Transverse colon (tissue), 3 donors: ENCODE measurements at regions not wholly inside any gene's neighbourhood (a gene's known extent, or its start where the extent isn't known, plus 50 kb on each side); places are given as distances from the start of the nearest gene placed in this dataset.

Experiments used
- POLR2A ChIP-seq: fragments of 450-650 bp; IDR thresholded peaks from one replicate; pipeline ENCODE4 v1.6.1; 2016; ENCODE audit warnings: antibody characterized with exemption, mild to moderate bottlenecking, moderate library complexity
- TF ChIP-seq, protein P1 (sequence below), 5 experiments: fragments of 200-600 bp in 3 of 5; fragments of 450-650 bp in 2 of 5; sonication (generic) in 3 of 5; IDR thresholded peaks; 1 replicate in 2 of 5; 2 replicates in 3 of 5; pipeline ENCODE4 v1.5.1; 2016 to 2017; ENCODE audit warnings: antibody characterized with exemption in 5 of 5, inconsistent platforms in 3 of 5, mild to moderate bottlenecking in 2 of 5, moderate library complexity in 1 of 5

DNA sequence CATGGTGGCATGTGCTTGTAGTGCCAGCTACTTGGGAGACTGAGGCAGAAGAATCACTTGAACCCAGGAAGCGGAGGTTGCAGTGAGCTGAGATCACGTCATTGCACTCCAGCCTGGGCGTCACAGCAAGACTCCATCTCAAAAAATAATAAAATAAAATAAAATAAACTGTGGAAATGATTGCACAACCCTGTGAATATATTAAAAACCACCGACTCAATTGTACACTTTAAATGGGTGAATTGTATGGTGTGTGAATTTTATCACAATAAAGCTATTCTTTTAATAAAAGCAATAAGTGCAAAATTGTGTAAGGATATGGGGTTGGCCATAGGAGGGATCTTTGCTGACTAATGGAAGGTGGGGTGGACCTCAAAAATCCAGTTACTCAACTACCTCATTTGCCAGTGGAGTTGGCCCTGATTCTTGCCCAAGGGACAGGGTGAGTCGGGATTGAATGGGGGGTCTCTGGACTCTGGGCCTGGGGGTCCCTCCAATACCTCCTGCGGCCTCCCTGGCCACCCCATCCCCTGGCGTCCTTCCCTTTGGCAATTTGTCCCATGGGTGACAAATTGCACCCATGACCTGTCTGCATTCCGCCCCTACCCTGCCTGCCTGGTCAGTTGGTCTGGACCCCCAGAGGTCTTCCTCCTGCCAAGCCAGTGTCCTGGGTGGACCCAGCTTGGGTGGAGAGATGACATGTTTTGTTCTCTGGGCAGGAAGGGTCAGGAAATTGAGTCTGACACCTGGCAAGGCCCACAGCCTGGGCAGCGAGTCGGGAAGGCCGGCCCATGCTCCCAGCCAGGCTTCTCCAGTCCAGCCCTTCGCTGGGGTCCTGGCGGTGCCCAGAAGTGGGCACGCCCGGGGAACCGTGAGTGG is 61.7 kb upstream of the ELN start:
- TF ChIP-seq, protein P1, sequence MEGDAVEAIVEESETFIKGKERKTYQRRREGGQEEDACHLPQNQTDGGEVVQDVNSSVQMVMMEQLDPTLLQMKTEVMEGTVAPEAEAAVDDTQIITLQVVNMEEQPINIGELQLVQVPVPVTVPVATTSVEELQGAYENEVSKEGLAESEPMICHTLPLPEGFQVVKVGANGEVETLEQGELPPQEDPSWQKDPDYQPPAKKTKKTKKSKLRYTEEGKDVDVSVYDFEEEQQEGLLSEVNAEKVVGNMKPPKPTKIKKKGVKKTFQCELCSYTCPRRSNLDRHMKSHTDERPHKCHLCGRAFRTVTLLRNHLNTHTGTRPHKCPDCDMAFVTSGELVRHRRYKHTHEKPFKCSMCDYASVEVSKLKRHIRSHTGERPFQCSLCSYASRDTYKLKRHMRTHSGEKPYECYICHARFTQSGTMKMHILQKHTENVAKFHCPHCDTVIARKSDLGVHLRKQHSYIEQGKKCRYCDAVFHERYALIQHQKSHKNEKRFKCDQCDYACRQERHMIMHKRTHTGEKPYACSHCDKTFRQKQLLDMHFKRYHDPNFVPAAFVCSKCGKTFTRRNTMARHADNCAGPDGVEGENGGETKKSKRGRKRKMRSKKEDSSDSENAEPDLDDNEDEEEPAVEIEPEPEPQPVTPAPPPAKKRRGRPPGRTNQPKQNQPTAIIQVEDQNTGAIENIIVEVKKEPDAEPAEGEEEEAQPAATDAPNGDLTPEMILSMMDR (IDR thresholded peaks at IDR 0.05), result no peak
- no peak for TF ChIP-seq POLR2A
